GM12878 (cell line): ENCODE measurements at regions not wholly inside any gene's neighbourhood (a gene's known extent, or its start where the extent isn't known, plus 50 kb on each side); places are given as distances from the start of the nearest gene placed in this dataset.

ENCODE experiments used
- ATAC-seq: fragments of 200-7000 bp; cut with Tn5 transposase; 3 replicates; pipeline ENCODE4 v1.9.1; 2020; ENCODE audit warnings: mild to moderate bottlenecking, moderate library complexity
- BruUV-seq: library from RNA; stranded (reverse); fragments of 400-500 nt; replicated peaks from 2 replicates; lab custom pipeline; 2021; lab: Mats Ljungman, UMichigan
- CTCF ChIA-PET: fragments of 300-600 bp; sonication (Branson Sonifier 250); formaldehyde crosslinking; extraction: SDS; loops from one replicate; lab custom pipeline; 2021; ENCODE audit warnings: inconsistent platforms; lab: Yijun Ruan, JAX
- POLR2A ChIA-PET: fragments of 350-600 bp; formaldehyde crosslinking; extraction: SDS; loops from one replicate; lab custom pipeline; 2021; ENCODE audit warnings: inconsistent platforms; lab: Charles Lee
- RAD21 ChIA-PET: fragments of 300-600 bp; sonication (Branson Sonifier 250); formaldehyde crosslinking; loops from one replicate; lab custom pipeline; 2023; ENCODE audit warnings: antibody characterized with exemption; ENCODE audit not compliant: unreplicated experiment; lab: Charles Lee
- SMC1A ChIA-PET: fragments of 300-600 bp; sonication (Branson Sonifier 250); formaldehyde crosslinking; loops from one replicate; lab custom pipeline; 2023; ENCODE audit not compliant: unreplicated experiment, uncharacterized antibody; lab: Charles Lee
- DNase-seq: peaks from one replicate; pipeline ENCODE4 v3.0.0-alpha.2; 2011; ENCODE audit warnings: low read depth, low spot score
- FAIRE-seq: peaks from 3 replicates; lab custom pipeline; 2011; peaks lifted over from hg19 to GRCh38; lab: Jason Lieb, UNC
- H2AFZ ChIP-seq: 2 replicates; pipeline ENCODE4 v1.6.0; 2011; ENCODE audit warnings: low read depth, low read length, control low read depth; ENCODE audit not compliant: control insufficient read depth
- H3K27ac ChIP-seq: 2 replicates; pipeline ENCODE4 v1.5.1; 2011; ENCODE audit warnings: control low read depth; ENCODE audit not compliant: control insufficient read depth, insufficient read depth
- H3K27me3 ChIP-seq, 2 experiments: replicated peaks in 1 of 2; 2 replicates each; pipeline versions ENCODE4 v1.6.0 to v1.6.1; 2011; ENCODE audit warnings: low read length in 1 of 2; ENCODE audit not compliant: control insufficient read depth in 2 of 2, insufficient read depth in 2 of 2
- H3K36me3 ChIP-seq, 2 experiments: 2 replicates each; pipeline ENCODE4 v1.5.1; 2011; ENCODE audit warnings: low read length in 1 of 2; ENCODE audit not compliant: control insufficient read depth in 2 of 2, insufficient read depth in 2 of 2
- H3K4me1 ChIP-seq: 2 replicates; pipeline ENCODE4 v1.6.1; 2011; ENCODE audit warnings: mild to moderate bottlenecking, low read length, moderate library complexity, mixed read lengths; ENCODE audit not compliant: control insufficient read depth, insufficient read depth
- H3K4me2 ChIP-seq: 2 replicates; pipeline ENCODE4 v1.6.0; 2011; ENCODE audit warnings: control low read depth; ENCODE audit not compliant: control insufficient read depth, insufficient read depth
- H3K4me3 ChIP-seq: fragments of 200-600 bp; sonication (generic); 2 replicates; pipeline ENCODE4 v1.5.1; 2016
- H3K79me2 ChIP-seq: 2 replicates; pipeline ENCODE4 v1.6.0; 2011; ENCODE audit warnings: low read length; ENCODE audit not compliant: control insufficient read depth, insufficient read depth
- H3K9ac ChIP-seq: 2 replicates; pipeline ENCODE4 v1.8.0; 2011; ENCODE audit warnings: low read length, control low read depth, mixed read lengths; ENCODE audit not compliant: control insufficient read depth, insufficient read depth
- H3K9me3 ChIP-seq: replicated peaks from 3 replicates; pipeline ENCODE4 v1.5.1; 2011; ENCODE audit warnings: mild to moderate bottlenecking, low read length; ENCODE audit not compliant: control insufficient read depth, insufficient read depth
- H4K20me1 ChIP-seq: 2 replicates; pipeline ENCODE4 v1.6.0; 2011; ENCODE audit not compliant: control insufficient read depth, insufficient read depth
- BMI1 ChIP-seq: fragments of 450-650 bp; IDR thresholded peaks from 2 replicates; pipeline ENCODE4 v1.6.1; 2016; ENCODE audit warnings: mild to moderate bottlenecking, moderate library complexity, borderline replicate concordance
- CREM ChIP-seq: IDR thresholded peaks from 2 replicates; pipeline ENCODE4 v1.6.1; 2014; ENCODE audit warnings: antibody characterized with exemption, low read depth
- ELK1 ChIP-seq: IDR thresholded peaks from 2 replicates; pipeline ENCODE4 v1.6.1; 2012; ENCODE audit warnings: low read depth, low read length, improper control_type of control experiment
- EZH2 ChIP-seq: IDR thresholded peaks from 2 replicates; pipeline ENCODE4 v1.6.1; 2012; ENCODE audit warnings: low read depth, mild to moderate bottlenecking, control low read depth, inconsistent platforms, low read length, borderline replicate concordance; ENCODE audit not compliant: control insufficient read depth
- FOXK2 ChIP-seq: fragments of 450-650 bp; IDR thresholded peaks from 2 replicates; pipeline ENCODE4 v1.6.1; 2017; ENCODE audit warnings: mild to moderate bottlenecking, moderate library complexity
- HDGF ChIP-seq: fragments of 450-650 bp; IDR thresholded peaks from 2 replicates; pipeline ENCODE4 v1.6.1; 2016; ENCODE audit warnings: antibody characterized with exemption
- NR2C1 ChIP-seq: fragments of 450-650 bp; IDR thresholded peaks from 2 replicates; pipeline ENCODE4 v1.6.1; 2017; ENCODE audit warnings: antibody characterized with exemption, mild to moderate bottlenecking, moderate library complexity
- PAX5 ChIP-seq: IDR thresholded peaks from 2 replicates; pipeline ENCODE4 v1.6.1; 2011; ENCODE audit warnings: low read depth, low read length, borderline replicate concordance
- PKNOX1 ChIP-seq: fragments of 450-650 bp; IDR thresholded peaks from 2 replicates; pipeline ENCODE4 v1.6.1; 2016; ENCODE audit warnings: mild to moderate bottlenecking
- SKIL ChIP-seq: fragments of 450-650 bp; IDR thresholded peaks from 2 replicates; pipeline ENCODE4 v1.6.1; 2017; ENCODE audit warnings: mild to moderate bottlenecking, low read depth, inconsistent platforms; ENCODE audit not compliant: poor library complexity, severe bottlenecking
- TAF1 ChIP-seq: IDR thresholded peaks from 2 replicates; pipeline ENCODE4 v1.6.1; 2011; ENCODE audit warnings: mild to moderate bottlenecking, low read depth, low read length, borderline replicate concordance
- ZNF274 ChIP-seq: IDR thresholded peaks from one replicate; pipeline ENCODE4 v1.8.0; 2011; ENCODE audit not compliant: insufficient read length, insufficient read depth
- WGBS: methylation state at CpG from one replicate; pipeline ENCODE4 v1.1.6; 2016; ENCODE audit warnings: low lambda C conversion rate; ENCODE audit not compliant: insufficient replicate concordance, insufficient coverage; ENCODE audit errors: missing lambda C conversion rate; 5-methylcytosine and 5-hydroxymethylcytosine counted together
- in situ Hi-C: fragments of 300-500 bp; cut with MboI; formaldehyde crosslinking; loops from 9 replicates; pipeline ENCODE4 v1.14.3; 2018; ENCODE audit warnings: mixed read lengths
- intact Hi-C: fragments of 100-400 bp; cut with micrococcal nuclease; formaldehyde crosslinking; loops from one replicate; pipeline ENCODE4 v1.14.2; 2022; ENCODE audit not compliant: unreplicated experiment

- ChIA-PET RAD21 (interaction anchor here (1.5 kb wide), 1 partner anchor 81 kb away, joined by 3 read pairs; no protein-coding TSS in a partner anchor), SMC1A (interaction anchor here (0.6 to 1.5 kb wide), 2 partner anchors 11 to 299 kb away, joined by 3 to 4 read pairs; no protein-coding TSS in a partner anchor), CTCF (no interaction called here), POLR2A (interaction anchor here (0.6 kb wide), 2 partner anchors 23 to 126 kb away, joined by 3 to 4 read pairs; no protein-coding TSS in a partner anchor)
- BruUV-seq: no TSS peak
- Histone ChIP-seq H2AFZ (no peak overlapping the region), H3K4me2 (no peak overlapping the region), H3K9ac (no peak overlapping the region), H3K79me2 (no peaks in the 10 kb centered on the region), H3K9me3 (no peaks in the 10 kb centered on the region; the same call in 1 of the 3 replicates), H3K4me3 (no peak overlapping the region), H4K20me1 (no peaks in the 10 kb centered on the region), H3K27ac (no peak overlapping the region), H3K27me3 (no peaks in the 10 kb centered on the region), H3K36me3 (no peaks in the 10 kb centered on the region), H3K4me1 (peaks cover 4% of the 10 kb centered on the region; the same call in 1 of the 2 replicates)
- intact Hi-C loops (loop anchor here (10.0 kb wide), 1 partner anchor 801 kb away; no protein-coding TSS in a partner anchor), in situ Hi-C loops (no loop called here)
- FAIRE-seq: no peak
- ATAC-seq: no peak
- TF ChIP-seq TAF1 (no peak), BMI1 (no peak), NR2C1 (no peak), ZNF274 (no peak), PAX5 (no peak)
- DNase-seq: no peak
Observed at GRCh38 chr2:8006181-8006580, 675.7 kb upstream of the ID2 start.

- intact Hi-C loops: loop anchor here (10.0 kb wide), 1 partner anchor 802 kb away; no protein-coding TSS in a partner anchor
- Histone ChIP-seq H3K9me3 (no peaks in the 10 kb centered on the region; the same call in 2 of the 3 replicates), H3K4me2 (no peak overlapping the region), H3K27ac (no peak overlapping the region), H2AFZ (no peak overlapping the region), H3K9ac (no peak overlapping the region), H3K79me2 (no peaks in the 10 kb centered on the region), H3K4me3 (no peak overlapping the region), H3K27me3 (no peaks in the 10 kb centered on the region), H3K4me1 (peaks cover 4% of the 10 kb centered on the region; the same call in 1 of the 2 replicates), H4K20me1 (no peaks in the 10 kb centered on the region), H3K36me3 (no peaks in the 10 kb centered on the region)
- no TSS peak for BruUV-seq
- ATAC-seq: no peak
- no peak for FAIRE-seq
- TF ChIP-seq HDGF (0 out of 2 replicates have a peak, but pooled peaks have one; percentile 50), EZH2 (no peak), ZNF274 (no peak), PKNOX1 (no peak), FOXK2 (no peak), CREM (no peak), SKIL (no peak), ELK1 (no peak)
- POLR2A ChIA-PET: interaction anchor here (0.6 kb wide), 2 partner anchors 24 to 126 kb away, joined by 3 to 4 read pairs; no protein-coding TSS in a partner anchor
- in situ Hi-C loops: no loop called here
- no peak for DNase-seq
- CTCF ChIA-PET: interaction anchor here (0.6 kb wide), 1 partner anchor 15 kb away, joined by 3 read pairs; no protein-coding TSS in a partner anchor
- WGBS: 0% methylated on average over 3 of the region's 3 CpGs
- SMC1A ChIA-PET: interaction anchor here (0.6 to 1.5 kb wide), 4 partner anchors 10 to 299 kb away, joined by 3 to 4 read pairs (median 3); no protein-coding TSS in a partner anchor
- RAD21 ChIA-PET: interaction anchor here (1.5 kb wide), 1 partner anchor 81 kb away, joined by 3 read pairs; no protein-coding TSS in a partner anchor
Observed at GRCh38 chr2:8006626-8007025, 675.2 kb upstream of the ID2 start.
